GM23338 (cell line): ENCODE measurements at regions not wholly inside any gene's neighbourhood (a gene's known extent, or its start where the extent isn't known, plus 50 kb on each side); places are given as distances from the start of the nearest gene placed in this dataset.

Source experiments
- ATAC-seq: fragments of 200-7000 bp; cut with Tn5 transposase; 3 replicates; pipeline ENCODE4 v1.9.1; 2020
- DNase-seq: peaks from one replicate; pipeline ENCODE4 v3.0.0-alpha.2; 2015; ENCODE audit warnings: low spot score
- H2AFZ ChIP-seq: fragments of 200-600 bp; sonication (generic); 2 replicates; pipeline ENCODE4 v1.8.0; 2016; ENCODE audit warnings: antibody characterized with exemption, mild to moderate bottlenecking, moderate library complexity
- H3F3A ChIP-seq: fragments of 200-600 bp; sonication (generic); replicated peaks from 2 replicates; pipeline ENCODE4 v1.8.0; 2017; ENCODE audit warnings: antibody characterized with exemption, mixed run types, low read depth
- H3K27ac ChIP-seq: fragments of 200-600 bp; sonication (generic); 2 replicates; pipeline ENCODE4 v1.6.1; 2016; ENCODE audit warnings: low read depth
- H3K27me3 ChIP-seq: fragments of 200-600 bp; sonication (generic); 2 replicates; pipeline ENCODE4 v1.8.0; 2016; ENCODE audit warnings: mild to moderate bottlenecking, mixed run types, moderate library complexity; ENCODE audit not compliant: insufficient read depth
- H3K36me3 ChIP-seq: fragments of 200-600 bp; sonication (generic); 2 replicates; pipeline ENCODE4 v1.8.0; 2016; ENCODE audit warnings: mild to moderate bottlenecking; ENCODE audit not compliant: insufficient read depth
- H3K4me1 ChIP-seq: fragments of 200-600 bp; sonication (generic); 2 replicates; pipeline ENCODE4 v1.8.0; 2016; ENCODE audit warnings: mild to moderate bottlenecking, moderate library complexity; ENCODE audit not compliant: insufficient read depth
- H3K4me2 ChIP-seq: fragments of 200-600 bp; sonication (generic); 2 replicates; pipeline ENCODE4 v1.7.1; 2017; ENCODE audit warnings: mixed run types
- H3K4me3 ChIP-seq: fragments of 200-600 bp; sonication (generic); 2 replicates; pipeline ENCODE4 v1.6.1; 2016; ENCODE audit warnings: mixed run types
- H3K79me2 ChIP-seq: fragments of 200-600 bp; sonication (generic); replicated peaks from 2 replicates; pipeline ENCODE4 v1.8.0; 2017; ENCODE audit warnings: mild to moderate bottlenecking; ENCODE audit not compliant: insufficient read depth
- H3K9me2 ChIP-seq: fragments of 200-600 bp; sonication (generic); 2 replicates; pipeline ENCODE4 v1.8.0; 2017; ENCODE audit not compliant: insufficient read depth
- H4K20me1 ChIP-seq: fragments of 200-600 bp; sonication (generic); replicated peaks from 2 replicates; pipeline ENCODE4 v1.8.0; 2017; ENCODE audit warnings: mild to moderate bottlenecking; ENCODE audit not compliant: insufficient read depth
- H3K27ac Mint-ChIP-seq: 2 replicates; pipeline ENCODE4 v1.8.0; 2020; ENCODE audit warnings: inconsistent platforms, mild to moderate bottlenecking, moderate library complexity, mixed read lengths
- H3K27me3 Mint-ChIP-seq: 3 replicates; pipeline ENCODE4 v1.8.0; 2022; ENCODE audit warnings: low read depth, mild to moderate bottlenecking, moderate library complexity, mixed read lengths, inconsistent platforms; ENCODE audit not compliant: insufficient read depth, poor library complexity
- H3K36me3 Mint-ChIP-seq: 3 replicates; pipeline ENCODE4 v1.8.0; 2021; ENCODE audit warnings: low read depth, mild to moderate bottlenecking, inconsistent platforms, moderate library complexity, mixed read lengths
- H3K4me1 Mint-ChIP-seq: 3 replicates; pipeline ENCODE4 v1.8.0; 2020; ENCODE audit warnings: mild to moderate bottlenecking, inconsistent platforms, mixed read lengths
- H3K4me3 Mint-ChIP-seq: 3 replicates; pipeline ENCODE4 v1.8.0; 2021; ENCODE audit warnings: moderate library complexity, mild to moderate bottlenecking, inconsistent platforms, mixed read lengths
- H3K9me3 Mint-ChIP-seq: 3 replicates; pipeline ENCODE4 v1.8.0; 2020; ENCODE audit warnings: moderate library complexity, mild to moderate bottlenecking, inconsistent platforms, mixed read lengths
- CTCF ChIP-seq, 2 experiments: fragments of 200-600 bp in 1 of 2; sonication (generic) in 1 of 2; conservative IDR thresholded peaks; 2 replicates each; pipeline versions ENCODE4 v1.5.1 to v1.6.1; 2016 to 2017; ENCODE audit warnings: antibody characterized with exemption in 2 of 2, low read depth in 2 of 2, mild to moderate bottlenecking in 2 of 2, moderate library complexity in 1 of 2
- ETS1 ChIP-seq: IDR thresholded peaks from 2 replicates; pipeline ENCODE4 v1.6.1; 2016; ENCODE audit warnings: antibody characterized with exemption
- EZH2 ChIP-seq: fragments of 200-600 bp; sonication (generic); IDR thresholded peaks from one replicate; pipeline ENCODE4 v1.8.0; 2017; ENCODE audit warnings: antibody characterized with exemption, mild to moderate bottlenecking, low read depth; ENCODE audit not compliant: unreplicated experiment
- EZH2phosphoT487 ChIP-seq: fragments of 200-600 bp; sonication (generic); IDR thresholded peaks from one replicate; pipeline ENCODE4 v1.8.1; 2018; ENCODE audit warnings: antibody characterized with exemption; ENCODE audit not compliant: unreplicated experiment
- NANOG ChIP-seq: IDR thresholded peaks from 2 replicates; pipeline ENCODE4 v1.6.1; 2016; ENCODE audit warnings: antibody characterized with exemption, borderline replicate concordance
- POLR2AphosphoS5 ChIP-seq: IDR thresholded peaks from 2 replicates; pipeline ENCODE4 v1.6.1; 2016; ENCODE audit warnings: antibody characterized with exemption, low read depth
- REST ChIP-seq: IDR thresholded peaks from one replicate; pipeline ENCODE4 v1.6.1; 2018; ENCODE audit warnings: antibody characterized with exemption; ENCODE audit not compliant: unreplicated experiment
- STAT1 ChIP-seq: IDR thresholded peaks from one replicate; pipeline ENCODE4 v1.6.1; 2016; ENCODE audit warnings: antibody characterized with exemption; ENCODE audit not compliant: unreplicated experiment
- ZNF462 ChIP-seq: fragments of 250-450 bp; sonication (Bioruptor Pico); IDR thresholded peaks from 2 replicates; pipeline ENCODE4 v1.5.0; 2020; ENCODE audit warnings: mild to moderate bottlenecking, moderate library complexity

GRCh38 chr18:70931942-70932814, 643.3 kb downstream of the SOCS6 start:
- no peaks in the 10 kb centered on the region for H3F3A ChIP-seq
- no peaks in the 10 kb centered on the region for H4K20me1 ChIP-seq
- DNase-seq: peak; percentile 28
- H3K36me3 Mint-ChIP-seq: peaks cover 34% of the 10 kb centered on the region
- H3K4me2 ChIP-seq: no peak overlapping the region
- H3K79me2 ChIP-seq: no peaks in the 10 kb centered on the region
- no peaks in the 10 kb centered on the region for H3K9me2 ChIP-seq
- no peak overlapping the region for H3K4me3 Mint-ChIP-seq
- no peaks in the 10 kb centered on the region for H3K27me3 ChIP-seq
- H3K27ac Mint-ChIP-seq: no peak overlapping the region
- H3K4me3 ChIP-seq: no peak overlapping the region
- no peaks in the 10 kb centered on the region for H3K27me3 Mint-ChIP-seq
- H3K9me3 Mint-ChIP-seq: peaks cover 85% of the 10 kb centered on the region
- H3K27ac ChIP-seq: no peak overlapping the region
- peaks cover 6% of the 10 kb centered on the region for H3K36me3 ChIP-seq
- H2AFZ ChIP-seq: no peak overlapping the region
- no peak for ATAC-seq
- no peaks in the 10 kb centered on the region for H3K4me1 Mint-ChIP-seq
- no peak for TF ChIP-seq ZNF462 (CRISPR knock-in tag)
- TF ChIP-seq STAT1: no peak
- TF ChIP-seq ETS1: no peak
- TF ChIP-seq EZH2phosphoT487: no peak
- no peak for TF ChIP-seq EZH2
- no peak for TF ChIP-seq NANOG
- no peak for TF ChIP-seq POLR2AphosphoS5
- TF ChIP-seq REST: no peak
- TF ChIP-seq CTCF (conservative IDR thresholded peaks at IDR 0.05; ENCODE audit: low read depth in 2 of 2): peak in 1 of 2 experiments; percentile 65; a peak in 3 of 4 replicates
- no peaks in the 10 kb centered on the region for H3K4me1 ChIP-seq
